ENCODE measurements at regions not wholly inside any gene's neighbourhood (a gene's known extent, or its start where the extent isn't known, plus 50 kb on each side); places are given as distances from the start of the nearest gene placed in this dataset.
"Not testable (repeated sequence)": the region's sequence is repeated elsewhere in the genome, so short reads cannot be mapped to it uniquely, and the experiment has no call there.

DNA sequence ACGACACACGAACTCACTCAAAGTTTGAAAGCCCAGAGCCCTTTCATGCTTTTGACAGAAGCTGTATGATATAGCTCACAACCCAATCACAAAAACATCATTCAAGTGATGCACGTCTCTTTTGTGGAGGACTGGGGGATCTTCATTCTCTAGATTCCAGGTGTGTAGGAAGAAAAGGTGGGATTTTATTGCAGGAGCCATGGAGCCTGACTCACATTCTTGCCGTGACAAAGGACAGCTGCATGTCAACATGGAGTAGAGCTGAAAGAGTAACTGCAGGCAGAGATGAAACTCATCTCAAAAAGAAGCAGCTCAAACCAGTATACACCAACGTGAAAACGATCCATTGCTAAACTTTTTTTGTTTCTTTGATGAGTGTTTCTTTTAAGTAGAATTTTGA is 50.9 kb upstream of the PDE1A start:
- no peak for DNase-seq

GRCh38 chr2:182481676-182482075 is 54.8 kb upstream of the PDE1A start:
- DNase-seq: no peak

GRCh38 chr2:182482511-182482910 is 55.7 kb upstream of the PDE1A start:
- no peak for DNase-seq

- no peak for DNase-seq
Observed at GRCh38 chr2:182496596-182496995, 69.8 kb upstream of the PDE1A start.

- DNase-seq: no peak
Observed at GRCh38 chr2:182499706-182500470, 73.1 kb upstream of the PDE1A start.

DNA sequence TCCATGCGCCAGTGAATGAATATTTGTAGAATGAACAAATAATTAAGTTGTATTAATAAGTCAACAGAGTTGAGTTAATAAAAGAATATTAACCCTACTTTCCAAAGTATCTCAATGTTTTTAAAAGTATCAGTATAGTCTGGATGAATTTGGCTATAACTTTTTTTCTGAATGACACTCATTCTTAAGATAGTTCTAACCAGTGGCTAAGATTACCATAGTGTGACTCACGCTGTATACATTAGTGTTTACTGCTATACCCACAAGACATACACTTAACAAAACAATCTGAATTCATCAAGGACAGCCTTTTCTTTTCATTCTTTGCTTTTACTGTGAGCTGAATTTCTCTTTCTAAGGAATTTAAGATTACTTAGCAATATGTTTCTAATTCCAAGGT is 77.0 kb upstream of the PDE1A start:
- no peak for DNase-seq

GRCh38 chr2:182504903-182505302 is 78.1 kb upstream of the PDE1A start:
- no peak for DNase-seq

DNA sequence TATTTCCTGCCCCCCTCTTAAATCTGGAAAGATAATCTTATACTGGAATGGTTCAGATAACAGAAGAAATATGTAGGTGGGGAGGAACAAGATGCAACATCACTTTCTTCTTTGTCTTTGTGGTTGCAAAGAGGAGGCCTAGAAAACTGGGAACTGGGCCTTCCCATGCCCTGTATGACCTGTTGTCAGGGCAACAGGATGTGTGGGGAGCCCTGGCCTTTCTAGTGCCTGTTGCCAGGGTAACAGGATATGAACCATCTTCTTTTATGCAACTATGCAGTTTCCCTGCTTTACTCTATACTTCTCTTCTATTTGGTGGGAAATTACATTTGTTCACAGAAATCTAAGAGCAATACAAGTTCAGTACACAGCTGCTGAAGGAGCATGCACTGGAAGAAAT is 79.8 kb upstream of the PDE1A start:
- DNase-seq: no peak

DNA sequence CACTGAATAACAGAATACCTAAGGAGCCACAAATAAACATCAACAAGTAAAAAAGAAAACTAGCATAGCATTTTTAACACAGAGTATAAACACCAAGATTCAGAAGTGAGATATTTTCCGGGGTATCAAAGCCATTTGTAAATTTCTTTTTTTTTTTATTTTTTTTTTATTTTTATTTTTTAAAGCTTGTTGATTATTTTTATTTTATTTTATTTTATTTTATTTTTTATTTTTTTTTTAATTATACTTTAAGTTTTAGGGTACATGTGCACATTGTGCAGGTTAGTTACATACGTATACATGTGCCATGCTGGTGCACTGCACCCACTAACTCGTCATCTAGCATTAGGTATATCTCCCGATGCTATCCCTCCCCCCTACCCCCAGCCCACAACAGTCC is 81.7 kb upstream of the PDE1A start:
- DNase-seq: not testable (repeated sequence)

DNA sequence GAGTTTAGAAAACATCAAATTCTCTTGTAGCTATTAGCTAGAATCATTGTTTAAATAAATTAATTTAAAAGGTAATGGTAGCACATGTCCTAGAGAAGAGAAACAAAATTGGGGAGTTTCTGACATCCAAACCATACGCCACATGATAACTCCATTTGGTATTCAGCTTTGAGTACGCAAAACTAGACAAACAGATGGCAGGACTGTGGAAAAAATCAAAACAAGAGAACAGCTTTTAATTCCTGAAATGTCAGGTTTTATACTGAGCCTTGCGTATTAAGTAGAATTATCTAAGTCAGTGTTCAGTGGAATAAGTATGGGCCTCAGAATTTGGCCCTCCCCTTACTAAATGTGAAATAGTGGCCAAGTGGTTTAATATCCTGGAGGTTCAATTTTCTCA is 82.4 kb upstream of the PDE1A start:
- DNase-seq: no peak

- no peak for DNase-seq
Observed at GRCh38 chr2:182521453-182522404, 94.9 kb upstream of the PDE1A start.

DNA sequence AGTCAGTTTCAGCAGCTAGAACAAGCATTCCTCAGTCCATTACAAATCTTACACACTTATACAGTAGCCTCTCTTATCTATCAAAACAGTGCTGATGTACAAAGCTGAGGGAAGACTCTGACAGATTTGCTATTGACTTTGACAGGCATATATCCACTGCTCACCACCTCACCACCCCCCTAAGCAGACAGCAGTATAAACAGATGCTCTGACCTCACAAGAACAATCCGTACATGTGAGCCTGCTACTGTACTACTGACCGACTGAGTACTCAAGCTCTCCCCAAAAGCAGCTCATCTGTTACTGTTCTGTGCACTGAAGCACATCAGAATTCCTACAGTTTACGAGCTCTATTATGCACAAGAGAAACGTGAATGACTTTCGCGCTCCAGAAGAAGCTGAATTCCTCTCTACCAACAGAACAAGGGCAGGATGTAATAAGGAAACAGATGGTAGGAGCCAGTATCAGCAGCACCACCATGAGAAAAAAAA is 95.6 kb upstream of the PDE1A start:
- DNase-seq: peak; percentile 80

GRCh38 chr2:182522972-182523473 is 96.2 kb upstream of the PDE1A start:
- no peak for DNase-seq

- DNase-seq: no peak
Observed at GRCh38 chr2:182530636-182531035, 103.8 kb upstream of the PDE1A start.

DNA sequence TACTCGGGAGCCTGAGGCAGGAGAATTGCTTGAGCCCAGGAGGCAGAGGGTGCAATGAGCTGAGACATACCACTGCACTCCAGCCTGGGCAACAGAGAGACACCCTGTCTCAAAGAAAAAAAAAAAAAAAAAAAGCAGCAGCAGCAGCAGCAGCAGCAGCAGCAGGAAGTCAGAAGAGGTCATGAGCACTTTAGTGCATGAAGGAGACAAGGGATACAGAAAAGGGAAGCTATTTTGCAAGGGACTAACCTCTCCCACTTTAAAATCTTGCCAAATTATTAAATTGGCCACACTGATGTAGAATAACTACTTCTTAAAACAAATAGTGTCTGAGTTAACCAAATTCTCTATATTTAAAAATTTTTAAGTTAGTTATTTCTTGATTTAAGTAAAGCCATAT is 113.4 kb upstream of the PDE1A start:
- DNase-seq: no peak

DNA sequence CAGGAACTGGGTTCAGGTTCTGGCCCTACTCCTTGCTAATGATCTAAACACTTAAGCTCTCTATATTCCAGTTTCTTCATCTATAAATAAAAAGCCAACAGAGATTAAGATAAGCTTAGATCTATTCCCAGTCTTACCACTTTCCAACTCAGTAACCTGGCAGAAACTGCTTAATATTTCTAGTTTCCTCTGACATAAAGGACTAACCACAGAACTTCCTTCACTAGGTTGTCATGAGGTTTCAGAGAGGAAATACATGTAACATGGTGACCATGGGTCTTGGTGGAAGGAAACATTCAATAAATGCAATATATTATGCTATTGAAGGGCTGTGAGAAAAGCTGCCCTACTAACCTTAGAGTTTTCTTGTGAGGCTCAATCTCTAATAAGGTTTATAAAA is 114.4 kb upstream of the PDE1A start:
- DNase-seq: no peak

DNA sequence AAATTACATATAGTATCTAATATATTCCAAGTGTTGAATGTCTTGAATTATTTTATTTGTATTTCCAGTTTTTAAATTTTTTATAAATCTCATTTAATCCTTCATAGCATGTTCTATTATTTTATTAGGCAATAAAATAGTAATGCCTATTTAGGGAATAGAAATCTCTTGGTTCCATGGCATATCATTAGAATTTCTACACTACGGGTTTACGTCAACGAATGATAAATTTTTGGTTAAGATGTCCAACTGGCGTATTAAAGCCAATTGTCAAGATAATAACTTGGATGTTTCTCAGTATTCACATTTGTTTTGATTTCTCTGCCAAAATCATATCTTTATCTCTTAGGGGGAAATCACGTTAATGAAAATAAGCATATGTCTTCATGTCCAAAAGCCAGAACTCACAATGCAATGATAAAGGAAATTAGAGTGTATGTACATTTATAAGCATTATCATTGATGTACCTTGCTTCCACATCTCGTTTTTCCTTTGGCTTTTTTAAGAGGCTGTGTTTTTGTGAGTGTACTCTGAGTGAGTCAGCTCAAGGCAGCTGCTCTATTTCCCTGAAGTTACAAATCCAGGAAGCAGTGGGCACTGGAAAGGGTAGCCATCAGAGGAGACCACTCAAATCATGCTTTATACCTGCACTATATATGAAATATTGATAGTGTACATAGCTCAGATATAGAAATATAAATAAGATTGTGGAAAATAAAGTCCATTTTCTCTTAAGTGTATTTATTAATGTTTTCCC is 115.8 kb upstream of the PDE1A start:
- DNase-seq: no peak

- no peak for DNase-seq
Observed at GRCh38 chr2:182543741-182544525, 117.1 kb upstream of the PDE1A start.

- no peak for DNase-seq
Observed at GRCh38 chr2:182545420-182546167, 118.8 kb upstream of the PDE1A start.

DNA sequence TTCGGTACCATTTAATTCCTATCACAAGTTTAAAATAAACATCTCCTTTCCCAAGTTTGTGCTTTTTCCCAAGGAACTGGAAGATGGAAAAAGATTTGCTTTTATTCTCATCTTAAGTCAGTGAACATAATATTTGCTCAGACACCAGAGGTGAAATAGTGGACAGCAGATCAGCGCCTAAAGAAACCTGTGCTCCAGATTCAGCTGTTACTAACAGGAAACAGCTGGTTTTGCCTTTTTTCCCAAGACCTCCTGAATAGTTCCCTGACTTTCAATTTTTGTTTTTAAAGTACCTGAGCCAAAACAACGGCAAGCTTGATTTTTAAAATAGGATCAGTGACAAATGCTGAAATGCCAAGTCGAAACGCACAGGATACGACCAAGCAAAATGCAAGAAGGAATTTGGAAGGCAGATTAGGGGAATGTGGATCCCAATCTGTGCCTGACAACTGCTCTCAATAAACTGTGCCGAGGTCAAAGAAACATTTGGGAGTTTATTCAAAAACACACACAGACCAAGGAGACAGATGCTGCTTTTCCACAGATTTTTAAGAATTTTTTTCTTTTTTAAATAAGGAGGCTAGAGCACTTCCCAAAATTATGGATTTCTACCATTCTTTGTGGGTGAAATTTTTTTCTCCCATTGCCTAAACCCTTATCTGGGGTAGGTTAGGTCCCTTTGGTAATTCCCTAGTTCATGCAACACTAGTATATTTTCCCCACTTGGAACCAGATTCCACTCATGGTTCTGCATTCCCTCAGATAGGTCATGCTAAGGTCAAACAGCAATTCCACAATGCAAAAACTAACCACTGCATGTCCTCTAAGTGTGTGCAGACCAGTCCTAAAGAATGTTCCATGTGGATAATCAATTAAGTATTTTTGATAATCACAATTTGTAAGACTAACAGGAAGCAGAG is 121.5 kb upstream of the PDE1A start:
- no peak for DNase-seq
